Breast epithelium (tissue), 3 donors: ENCODE measurements at regions not wholly inside any gene's neighbourhood (a gene's known extent, or its start where the extent isn't known, plus 50 kb on each side); places are given as distances from the start of the nearest gene placed in this dataset.

Experiments used
- CTCF ChIP-seq, 3 donors: fragments of 450-650 bp; IDR thresholded peaks; one replicate each; pipeline ENCODE4 v1.5.1; 2016 to 2017; ENCODE audit warnings: antibody characterized with exemption in 3 of 3, mild to moderate bottlenecking in 3 of 3, moderate library complexity in 3 of 3
- POLR2A ChIP-seq: fragments of 450-650 bp; IDR thresholded peaks from one replicate; pipeline ENCODE4 v1.6.1; 2016; ENCODE audit warnings: antibody characterized with exemption, mild to moderate bottlenecking, moderate library complexity
- POLR2AphosphoS5 ChIP-seq, 3 donors: sonication (generic); formaldehyde crosslinking; IDR thresholded peaks; one replicate each; pipeline ENCODE4 v1.6.1; 2017; ENCODE audit warnings: antibody characterized with exemption in 3 of 3

GRCh38 chr5:74277418-74277817 lies 363.1 kb downstream of the ENC1 start:
- no peak for TF ChIP-seq CTCF (IDR thresholded peaks at IDR 0.05)
- TF ChIP-seq POLR2AphosphoS5 (IDR thresholded peaks at IDR 0.05) = no peak
- TF ChIP-seq POLR2A = no peak
